ENCODE measurements at regions not wholly inside any gene's neighbourhood (a gene's known extent, or its start where the extent isn't known, plus 50 kb on each side); places are given as distances from the start of the nearest gene placed in this dataset.

GRCh38 chr2:239716009-239716408, 309.1 kb downstream of the NDUFA10 start:
- TF ChIP-seq CTCF (IDR thresholded peaks at IDR 0.05; ENCODE audit: extremely low read depth in 1 of 2, insufficient read depth in 1 of 2, low read depth in 1 of 2, low read length in 2 of 2) (no peak), POLR2A (IDR thresholded peaks at IDR 0.05; ENCODE audit: low read depth, low read length) (no peak), MAX (IDR thresholded peaks at IDR 0.05; ENCODE audit: insufficient read depth, insufficient read length) (no peak), POLR2AphosphoS5 (IDR thresholded peaks at IDR 0.05; ENCODE audit: insufficient read depth, low read depth, low read length) (no peak), EZH2 (IDR thresholded peaks at IDR 0.05; ENCODE audit: borderline replicate concordance, low read depth, low read length, severe bottlenecking) (no peak), GATA2 (IDR thresholded peaks at IDR 0.05; ENCODE audit: insufficient read depth, insufficient read length, low read depth, low read length) (no peak), MYC (IDR thresholded peaks at IDR 0.05; ENCODE audit: low read depth, low read length) (no peak)
